ENCODE measurements at regions not wholly inside any gene's neighbourhood (a gene's known extent, or its start where the extent isn't known, plus 50 kb on each side); places are given as distances from the start of the nearest gene placed in this dataset.

- no peaks in the 10 kb centered on the region for H3K27me3 Mint-ChIP-seq (ENCODE audit: insufficient read depth, unreplicated experiment)
- no TSS peak for BruUV-seq (replicated peaks)
- intact Hi-C loops (cut with micrococcal nuclease; ENCODE audit: unreplicated experiment): no loop called here
- TF ChIP-seq CTCF (IDR thresholded peaks at IDR 0.05; ENCODE audit: insufficient read depth in 1 of 2, low read depth in 1 of 2, low read length in 1 of 2, severe bottlenecking in 1 of 2, unreplicated experiment in 1 of 2): no peak
- Histone ChIP-seq H3K36me3 (ENCODE audit: control insufficient read depth, insufficient read depth, low read length) (no peaks in the 10 kb centered on the region), H3K9me3 (no peaks in the 10 kb centered on the region), H3K4me3 (ENCODE audit: low read depth, low read length) (no peak overlapping the region), H3K27me3 (replicated peaks; ENCODE audit: control insufficient read depth, insufficient read depth, low read length) (no peaks in the 10 kb centered on the region), H3K4me1 (peaks cover 25% of the 10 kb centered on the region)
- no peak overlapping the region for H3K27ac Mint-ChIP-seq (ENCODE audit: unreplicated experiment)
- no peak for DNase-seq
- POLR2A ChIA-PET: no interaction called here
- CTCF ChIA-PET: no interaction called here
- peaks cover 5% of the 10 kb centered on the region for H3K9me3 Mint-ChIP-seq (ENCODE audit: unreplicated experiment)
- peaks cover 24% of the 10 kb centered on the region for H3K4me1 Mint-ChIP-seq (ENCODE audit: low read depth, unreplicated experiment)
- no peaks in the 10 kb centered on the region for H3K36me3 Mint-ChIP-seq (ENCODE audit: insufficient read depth, unreplicated experiment)
- no peak overlapping the region for H3K4me3 Mint-ChIP-seq (ENCODE audit: unreplicated experiment)
These were observed 410.8 kb upstream of the DDI1 start for GRCh38 chr11:103625624-103625965.

- intact Hi-C loops (cut with micrococcal nuclease; ENCODE audit: unreplicated experiment): no loop called here
- ChIA-PET CTCF (no interaction called here), POLR2A (no interaction called here)
- H3K4me3 ChIP-seq (ENCODE audit: low read depth, low read length): no peak overlapping the region
- no peak for DNase-seq
- Mint-ChIP-seq H3K27me3 (ENCODE audit: insufficient read depth, unreplicated experiment) (no peaks in the 10 kb centered on the region), H3K9me3 (ENCODE audit: unreplicated experiment) (peaks cover 9% of the 10 kb centered on the region), H3K4me1 (ENCODE audit: low read depth, unreplicated experiment) (peaks cover 24% of the 10 kb centered on the region), H3K27ac (ENCODE audit: unreplicated experiment) (no peak overlapping the region), H3K36me3 (ENCODE audit: insufficient read depth, unreplicated experiment) (no peaks in the 10 kb centered on the region), H3K4me3 (ENCODE audit: unreplicated experiment) (no peak overlapping the region)
- H3K27me3 ChIP-seq (replicated peaks; ENCODE audit: control insufficient read depth, insufficient read depth, low read length): no peaks in the 10 kb centered on the region
- H3K36me3 ChIP-seq (ENCODE audit: control insufficient read depth, insufficient read depth, low read length): no peaks in the 10 kb centered on the region
- H3K9me3 ChIP-seq: no peaks in the 10 kb centered on the region
- no TSS peak for BruUV-seq (replicated peaks)
- peaks cover 25% of the 10 kb centered on the region for H3K4me1 ChIP-seq
- no peak for TF ChIP-seq CTCF (IDR thresholded peaks at IDR 0.05; ENCODE audit: insufficient read depth in 1 of 2, low read depth in 1 of 2, low read length in 1 of 2, severe bottlenecking in 1 of 2, unreplicated experiment in 1 of 2)
These were observed 408.3 kb upstream of the DDI1 start for GRCh38 chr11:103628121-103628520.

- POLR2A ChIA-PET: no interaction called here
- Histone ChIP-seq H3K27me3 (replicated peaks; ENCODE audit: control insufficient read depth, insufficient read depth, low read length) (no peaks in the 10 kb centered on the region), H3K4me1 (peaks cover 14% of the 10 kb centered on the region), H3K9me3 (no peaks in the 10 kb centered on the region), H3K4me3 (ENCODE audit: low read depth, low read length) (no peak overlapping the region), H3K36me3 (ENCODE audit: control insufficient read depth, insufficient read depth, low read length) (no peaks in the 10 kb centered on the region)
- intact Hi-C loops (cut with micrococcal nuclease; ENCODE audit: unreplicated experiment): no loop called here
- peaks cover 12% of the 10 kb centered on the region for H3K4me1 Mint-ChIP-seq (ENCODE audit: low read depth, unreplicated experiment)
- no TSS peak for BruUV-seq (replicated peaks)
- no peak overlapping the region for H3K27ac Mint-ChIP-seq (ENCODE audit: unreplicated experiment)
- H3K27me3 Mint-ChIP-seq (ENCODE audit: insufficient read depth, unreplicated experiment): no peaks in the 10 kb centered on the region
- H3K9me3 Mint-ChIP-seq (ENCODE audit: unreplicated experiment): peaks cover 9% of the 10 kb centered on the region
- no peak for DNase-seq
- no peak for TF ChIP-seq CTCF (IDR thresholded peaks at IDR 0.05; ENCODE audit: insufficient read depth in 1 of 2, low read depth in 1 of 2, low read length in 1 of 2, severe bottlenecking in 1 of 2, unreplicated experiment in 1 of 2)
- no peaks in the 10 kb centered on the region for H3K36me3 Mint-ChIP-seq (ENCODE audit: insufficient read depth, unreplicated experiment)
- CTCF ChIA-PET: no interaction called here
- no peak overlapping the region for H3K4me3 Mint-ChIP-seq (ENCODE audit: unreplicated experiment)
These were observed 404.6 kb upstream of the DDI1 start for GRCh38 chr11:103631841-103632240.
